Fibroblast of skin of left quadriceps (primary cell): ENCODE measurements at regions not wholly inside any gene's neighbourhood (a gene's known extent, or its start where the extent isn't known, plus 50 kb on each side); places are given as distances from the start of the nearest gene placed in this dataset.
"Not testable (repeated sequence)": the region's sequence is repeated elsewhere in the genome, so short reads cannot be mapped to it uniquely, and the experiment has no call there.

Experiments used
- DNase-seq, 2 experiments: peaks; one replicate each; pipeline ENCODE4 v3.0.0-alpha.2; 2013; ENCODE audit warnings: low read depth in 2 of 2

- DNase-seq, result no peak
Observed at GRCh38 chr3:157920822-157921700, 185.2 kb downstream of the SHOX2 start.

DNA sequence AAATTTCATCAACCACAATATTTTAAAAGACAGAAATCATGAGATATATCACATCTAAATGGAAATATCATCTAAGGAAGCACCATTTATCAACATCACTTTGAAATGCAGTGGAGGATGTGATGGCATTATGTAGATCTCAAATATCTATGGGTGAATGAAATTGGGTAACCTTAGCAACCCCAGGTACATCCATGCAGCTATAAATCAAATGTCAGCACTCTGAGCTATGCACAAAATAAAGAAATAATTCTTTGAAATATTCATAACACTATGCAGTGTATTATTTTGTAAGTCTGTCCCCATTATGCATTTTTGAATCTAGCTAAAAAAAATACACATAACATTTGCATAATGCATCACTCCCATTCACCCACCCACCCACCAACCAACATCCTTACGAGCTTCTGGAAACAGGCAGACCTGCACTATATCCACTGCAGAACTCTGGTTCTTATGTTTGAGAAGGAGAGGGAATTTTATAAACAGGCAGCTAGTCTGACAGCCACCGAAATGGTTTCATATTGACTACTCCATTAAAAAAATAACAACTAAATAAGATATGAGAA, 186.8 kb downstream of the SHOX2 start:
- no peak for DNase-seq

DNA sequence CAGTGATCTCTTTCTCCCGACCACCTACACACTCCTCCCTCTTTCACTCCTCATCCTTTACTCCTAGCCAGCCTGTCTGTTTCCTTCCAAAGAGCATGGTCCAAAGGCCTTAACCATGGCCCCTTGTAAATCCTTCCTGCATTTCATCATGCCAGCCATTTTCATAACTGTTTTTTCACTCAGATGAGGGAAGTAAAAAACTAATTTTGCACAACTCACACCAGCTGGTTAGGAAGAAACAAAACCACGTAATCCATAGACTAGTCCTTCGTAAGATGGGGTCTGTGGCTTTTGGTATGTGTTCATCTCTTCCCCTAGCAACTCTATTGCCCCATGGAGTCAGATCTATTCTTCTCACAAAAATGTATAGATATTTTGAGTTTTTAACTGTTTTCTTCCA, 187.8 kb downstream of the SHOX2 start:
- DNase-seq, result no peak

DNA sequence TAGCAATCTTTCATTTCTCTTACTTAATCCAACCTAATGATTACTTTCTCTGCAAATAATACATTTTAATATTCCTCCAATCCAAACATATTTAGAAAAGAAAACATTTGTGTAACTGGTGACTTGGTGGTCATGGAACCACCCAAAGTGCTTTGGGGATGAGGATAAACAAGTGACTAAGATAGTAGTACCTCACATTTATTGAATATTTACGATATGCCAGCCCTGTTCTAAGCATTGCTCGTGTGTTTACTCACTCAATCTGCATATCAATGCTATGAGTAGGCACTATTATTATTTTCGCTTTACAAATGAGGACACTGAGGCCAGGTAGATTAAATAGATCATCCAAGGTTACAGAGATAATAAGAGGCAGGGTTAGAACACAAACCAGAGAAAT, 189.5 kb downstream of the SHOX2 start:
- no peak for DNase-seq

DNA sequence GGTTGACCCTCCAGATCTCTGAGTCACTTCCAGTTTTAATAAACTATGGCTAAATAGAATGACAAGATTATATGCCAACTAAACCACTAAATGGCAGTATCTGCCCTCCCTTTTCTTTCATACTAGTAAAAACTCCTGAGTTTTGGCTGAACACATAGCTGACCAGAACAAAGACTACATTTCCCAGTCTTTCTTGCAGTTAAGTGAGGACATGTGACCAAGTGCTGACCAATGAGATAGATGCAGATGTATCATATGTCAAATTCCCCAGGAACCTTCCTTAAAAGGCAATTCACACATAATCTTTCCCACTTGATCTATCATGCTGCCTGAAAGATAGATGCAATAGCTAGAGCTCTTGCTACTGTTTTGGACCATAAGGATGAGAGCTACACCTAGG, 191.3 kb downstream of the SHOX2 start:
- no peak for DNase-seq

GRCh38 chr3:157913741-157914150, 192.5 kb downstream of the SHOX2 start:
- peak in 1 of 2 experiments; percentile 36 for DNase-seq

GRCh38 chr3:157912514-157913451, 193.4 kb downstream of the SHOX2 start:
- DNase-seq, result peak in 1 of 2 experiments; percentile 20

- DNase-seq, result peak; percentile 21 to 40
Observed at GRCh38 chr3:157906627-157907026, 199.6 kb downstream of the SHOX2 start.

DNA sequence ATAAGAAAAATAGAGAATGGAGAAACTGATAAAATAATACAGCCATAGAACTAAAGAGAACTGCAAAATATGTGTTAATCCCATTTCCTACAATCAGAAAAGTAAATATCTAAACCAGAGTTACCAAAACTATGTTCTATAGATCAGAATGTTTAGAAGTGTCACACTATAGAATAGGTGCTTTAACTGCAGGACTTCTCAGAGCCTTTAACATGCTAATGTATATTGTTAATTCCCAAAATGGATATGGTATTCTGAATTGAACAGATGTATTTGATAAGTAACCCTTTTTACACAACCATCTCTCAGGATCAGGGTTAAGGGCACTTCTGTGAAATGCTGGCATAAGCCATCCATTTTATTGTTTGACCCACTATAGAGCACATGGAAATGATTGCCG, 200.3 kb downstream of the SHOX2 start:
- no peak for DNase-seq

DNA sequence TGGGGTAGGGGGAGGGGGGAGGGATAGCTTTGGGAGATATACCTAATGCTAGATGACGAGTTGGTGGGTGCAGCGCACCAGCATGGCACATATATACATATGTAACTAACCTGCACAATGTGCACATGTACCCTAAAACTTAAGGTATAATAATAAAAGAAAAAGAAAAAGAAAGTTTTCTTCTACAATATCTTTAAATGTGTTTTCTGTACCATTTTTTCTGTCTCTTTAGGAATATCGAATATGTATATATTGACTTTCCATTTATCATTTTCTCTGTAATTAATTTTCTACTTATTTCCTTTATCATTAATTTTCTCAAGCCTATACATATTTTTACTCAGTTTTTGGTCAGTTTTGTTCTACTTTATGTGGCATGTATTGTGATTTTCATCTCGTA, 203.5 kb downstream of the SHOX2 start:
- not testable (repeated sequence) for DNase-seq

DNA sequence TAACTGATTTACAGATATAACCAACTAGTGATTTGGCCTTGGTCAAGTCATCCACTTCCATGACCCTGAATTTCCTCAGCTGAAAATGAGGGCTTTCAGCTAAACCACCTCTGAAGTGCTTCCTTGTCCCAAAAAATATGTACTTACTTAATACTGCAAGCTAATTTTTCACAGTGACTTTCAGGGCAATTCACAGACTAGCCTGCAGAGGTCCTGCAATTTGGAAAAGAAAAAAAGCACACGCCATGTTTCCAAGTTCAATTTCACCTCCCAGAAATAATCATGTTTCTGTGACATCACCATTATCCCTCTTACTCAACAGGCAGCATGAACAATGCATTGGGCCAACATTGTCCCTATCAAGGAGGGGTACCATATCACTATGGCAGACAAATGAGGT, 218.2 kb downstream of the SHOX2 start:
- no peak for DNase-seq

DNA sequence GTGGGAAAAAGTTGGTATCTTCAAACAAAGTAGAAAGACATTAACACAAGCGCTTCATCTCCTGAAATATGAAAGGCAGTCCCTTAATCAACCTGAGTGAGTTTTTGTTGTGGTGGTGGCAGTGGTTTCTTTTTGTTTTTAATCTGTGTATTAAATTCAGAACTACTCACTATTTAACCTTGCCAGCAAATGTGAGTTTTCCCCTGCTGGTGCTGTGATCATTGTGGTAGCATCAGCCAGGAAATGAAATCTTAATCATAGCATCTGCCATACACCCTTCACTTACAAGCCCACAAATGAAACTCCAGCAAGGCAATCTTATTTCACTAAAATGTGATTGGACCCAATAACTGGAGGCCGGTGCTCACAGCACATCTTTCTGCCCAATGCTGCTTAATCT, 229.7 kb downstream of the SHOX2 start:
- no peak for DNase-seq

GRCh38 chr3:157872902-157873301, 233.3 kb downstream of the SHOX2 start:
- DNase-seq, result no peak

- no peak for DNase-seq
Observed at GRCh38 chr3:157871838-157872460, 234.3 kb downstream of the SHOX2 start.

DNA sequence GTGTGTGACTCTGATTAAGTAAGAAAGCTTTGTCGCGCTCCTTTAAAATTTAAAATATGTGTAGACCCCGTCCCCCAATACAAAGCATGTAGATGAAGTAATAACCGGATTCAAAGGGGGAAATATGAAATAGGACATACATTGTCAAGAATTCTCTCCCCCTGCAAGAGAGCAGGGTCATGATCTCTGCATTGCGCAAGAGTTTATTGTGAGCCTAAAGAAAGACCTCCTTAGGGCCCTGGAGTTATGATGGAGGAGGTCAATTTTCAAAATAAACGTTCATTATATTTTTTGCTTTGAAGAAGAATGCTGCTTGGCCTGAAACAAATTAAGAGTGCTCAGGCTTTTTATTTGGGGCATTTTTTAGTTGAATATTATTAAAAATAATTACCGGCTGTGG, 235.0 kb downstream of the SHOX2 start:
- DNase-seq, result no peak

- DNase-seq, result no peak
Observed at GRCh38 chr3:157868946-157869345, 237.3 kb downstream of the SHOX2 start.

GRCh38 chr3:157868196-157868595, 238.0 kb downstream of the SHOX2 start:
- peak; percentile 80 to 81 for DNase-seq

GRCh38 chr3:157865352-157866000, 240.7 kb downstream of the SHOX2 start:
- DNase-seq, result no peak

DNA sequence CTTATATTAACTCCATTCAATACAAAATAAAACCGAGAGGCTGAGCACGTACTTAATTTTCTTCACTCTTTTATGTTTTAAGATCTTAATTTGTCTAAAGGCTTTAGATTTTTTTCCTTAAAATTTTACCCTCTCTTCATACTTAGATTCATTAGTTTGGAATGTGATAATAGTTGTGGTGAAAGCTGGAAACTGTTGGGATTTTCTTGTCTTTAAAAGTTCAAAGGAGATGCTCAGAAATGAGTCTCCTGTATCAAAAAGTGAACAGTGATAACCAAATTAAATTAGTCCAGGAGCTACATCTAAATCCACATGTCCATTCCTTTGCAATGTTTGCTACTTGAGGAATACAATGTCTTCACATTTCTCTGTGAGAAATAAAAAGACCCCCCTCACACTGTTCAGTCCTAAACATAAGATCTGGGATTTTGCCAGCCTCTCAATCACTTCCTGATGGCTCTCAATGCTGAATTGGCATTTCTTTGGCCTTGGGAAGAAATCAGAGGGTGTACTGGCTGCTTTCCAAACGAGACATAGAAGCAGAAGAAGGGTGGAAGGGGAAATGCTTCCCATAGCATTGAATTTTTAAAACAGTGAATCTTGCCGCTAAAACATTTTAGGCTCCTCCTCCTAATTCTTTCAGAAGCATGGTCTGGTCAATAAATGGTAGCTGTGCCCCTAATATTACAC, 245.0 kb downstream of the SHOX2 start:
- no peak for DNase-seq

DNA sequence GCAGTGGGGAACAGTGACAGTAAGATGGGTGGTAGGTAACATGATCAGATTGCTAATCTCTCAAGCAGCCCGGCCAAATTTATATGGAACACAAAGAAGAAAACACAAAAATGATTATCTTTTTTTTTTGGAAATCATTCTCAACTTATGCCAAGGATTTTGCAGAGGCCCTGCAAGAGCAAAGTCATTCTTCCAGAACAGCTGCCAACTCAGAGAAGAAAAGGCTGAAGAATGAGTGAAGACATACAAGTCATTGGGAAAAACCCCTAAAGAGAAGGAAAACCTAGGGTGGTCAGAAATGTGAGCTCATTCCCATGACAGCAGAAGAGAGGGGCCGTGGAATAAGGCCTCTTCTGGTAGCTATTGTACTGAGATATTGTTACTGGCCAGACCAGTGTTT, 246.7 kb downstream of the SHOX2 start:
- no peak for DNase-seq

DNA sequence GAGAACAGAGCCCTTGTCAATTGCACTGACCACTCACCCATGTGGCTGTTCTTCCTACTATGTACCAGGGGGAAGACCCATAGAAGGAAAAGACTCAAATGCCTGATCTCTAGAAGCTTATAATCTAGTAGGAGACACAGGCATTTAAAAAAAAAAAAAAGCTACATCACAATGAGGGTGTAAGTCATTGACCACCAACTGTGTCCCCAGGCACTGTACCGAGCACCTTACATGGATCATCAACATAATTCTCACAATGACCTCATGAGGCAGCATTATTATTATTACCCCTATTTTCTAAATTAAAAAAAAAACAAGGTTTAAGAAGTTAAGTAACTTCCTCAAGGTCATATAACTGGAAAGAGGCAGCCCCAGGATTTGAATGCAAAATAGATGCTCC, 247.4 kb downstream of the SHOX2 start:
- no peak for DNase-seq
